KMS-11 (cell line): ENCODE measurements at regions not wholly inside any gene's neighbourhood (a gene's known extent, or its start where the extent isn't known, plus 50 kb on each side); places are given as distances from the start of the nearest gene placed in this dataset.

Experiments used
- H2AFZ ChIP-seq: fragments of 200-600 bp; sonication (generic); 2 replicates; pipeline ENCODE4 v1.6.1; 2016; ENCODE audit warnings: antibody characterized with exemption, mixed run types, low read depth
- H3K27ac ChIP-seq: fragments of 200-600 bp; sonication (generic); 2 replicates; pipeline ENCODE4 v1.6.1; 2016; ENCODE audit warnings: mild to moderate bottlenecking, mixed run types
- H3K27me3 ChIP-seq: fragments of 200-600 bp; sonication (generic); 2 replicates; pipeline ENCODE4 v1.6.1; 2017; ENCODE audit warnings: mild to moderate bottlenecking, low read depth, mixed run types, moderate library complexity; ENCODE audit not compliant: insufficient read depth
- H3K36me3 ChIP-seq: fragments of 200-600 bp; sonication (generic); 2 replicates; pipeline ENCODE4 v1.6.1; 2017; ENCODE audit warnings: mild to moderate bottlenecking, mixed run types; ENCODE audit not compliant: insufficient read depth
- H3K4me1 ChIP-seq: fragments of 200-600 bp; sonication (generic); 2 replicates; pipeline ENCODE4 v1.6.1; 2016; ENCODE audit warnings: mild to moderate bottlenecking, low read depth, mixed run types; ENCODE audit not compliant: poor library complexity, severe bottlenecking
- H3K4me2 ChIP-seq: fragments of 200-600 bp; sonication (generic); 2 replicates; pipeline ENCODE4 v1.7.0; 2016; ENCODE audit warnings: mild to moderate bottlenecking, mixed run types
- H3K4me3 ChIP-seq: fragments of 200-600 bp; sonication (generic); IDR thresholded peaks from 2 replicates; pipeline ENCODE4 v1.6.1; 2017; ENCODE audit warnings: low read depth, low read length, mixed read lengths; ENCODE audit not compliant: insufficient read depth
- H3K79me2 ChIP-seq: fragments of 200-600 bp; sonication (generic); 2 replicates; pipeline ENCODE4 v1.6.1; 2016; ENCODE audit warnings: low read depth, mixed run types; ENCODE audit not compliant: insufficient read depth
- H3K9ac ChIP-seq: fragments of 200-600 bp; sonication (generic); 2 replicates; pipeline ENCODE4 v1.6.1; 2016; ENCODE audit warnings: mild to moderate bottlenecking, mixed run types
- H4K20me1 ChIP-seq: fragments of 200-600 bp; sonication (generic); 2 replicates; pipeline ENCODE4 v1.6.1; 2016; ENCODE audit warnings: mild to moderate bottlenecking, mixed run types; ENCODE audit not compliant: insufficient read depth
- CTCF ChIP-seq: fragments of 200-600 bp; sonication (generic); conservative IDR thresholded peaks from 2 replicates; pipeline ENCODE4 v1.6.1; 2017; ENCODE audit warnings: low read depth, mild to moderate bottlenecking, antibody characterized with exemption, low read length, moderate library complexity, mixed read lengths

- no peak overlapping the region for H3K4me3 ChIP-seq
- no peaks in the 10 kb centered on the region for H3K4me1 ChIP-seq
- no peak overlapping the region for H2AFZ ChIP-seq
- no peaks in the 10 kb centered on the region for H3K36me3 ChIP-seq
- H3K79me2 ChIP-seq = no peaks in the 10 kb centered on the region
- H4K20me1 ChIP-seq = no peaks in the 10 kb centered on the region
- H3K9ac ChIP-seq = no peak overlapping the region
- no peak overlapping the region for H3K27ac ChIP-seq
- TF ChIP-seq CTCF = no peak
- H3K4me2 ChIP-seq = no peak overlapping the region
- no peaks in the 10 kb centered on the region for H3K27me3 ChIP-seq
Measured at GRCh38 chr3:194750491-194750828, 64.8 kb downstream of the FAM43A start.

GRCh38 chr3:194755671-194756459 lies 70.2 kb downstream of the FAM43A start:
- H3K4me2 ChIP-seq = no peak overlapping the region
- no peaks in the 10 kb centered on the region for H3K36me3 ChIP-seq
- H2AFZ ChIP-seq = no peak overlapping the region
- H4K20me1 ChIP-seq = no peaks in the 10 kb centered on the region
- H3K79me2 ChIP-seq = no peaks in the 10 kb centered on the region
- no peak overlapping the region for H3K4me3 ChIP-seq
- H3K9ac ChIP-seq = no peak overlapping the region
- no peak for TF ChIP-seq CTCF
- no peaks in the 10 kb centered on the region for H3K27me3 ChIP-seq
- no peaks in the 10 kb centered on the region for H3K4me1 ChIP-seq
- H3K27ac ChIP-seq = no peak overlapping the region

- Histone ChIP-seq H3K9ac (no peak overlapping the region), H3K36me3 (no peaks in the 10 kb centered on the region), H3K4me3 (no peak overlapping the region), H3K79me2 (no peaks in the 10 kb centered on the region), H3K4me1 (no peaks in the 10 kb centered on the region), H3K4me2 (no peak overlapping the region), H4K20me1 (no peaks in the 10 kb centered on the region), H3K27ac (no peak overlapping the region), H3K27me3 (no peaks in the 10 kb centered on the region), H2AFZ (no peak overlapping the region)
- no peak for TF ChIP-seq CTCF
Measured at GRCh38 chr3:194756460-194756779, 70.7 kb downstream of the FAM43A start.

- H3K4me3 ChIP-seq = no peak overlapping the region
- no peaks in the 10 kb centered on the region for H3K27me3 ChIP-seq
- no peaks in the 10 kb centered on the region for H3K36me3 ChIP-seq
- no peak for TF ChIP-seq CTCF
- H2AFZ ChIP-seq = no peak overlapping the region
- no peak overlapping the region for H3K27ac ChIP-seq
- H3K9ac ChIP-seq = no peak overlapping the region
- H3K4me2 ChIP-seq = no peak overlapping the region
- no peaks in the 10 kb centered on the region for H4K20me1 ChIP-seq
- no peaks in the 10 kb centered on the region for H3K4me1 ChIP-seq
- no peaks in the 10 kb centered on the region for H3K79me2 ChIP-seq
Measured at GRCh38 chr3:194756791-194757325, 71.2 kb downstream of the FAM43A start.
